GM12865 (cell line): ENCODE measurements at regions not wholly inside any gene's neighbourhood (a gene's known extent, or its start where the extent isn't known, plus 50 kb on each side); places are given as distances from the start of the nearest gene placed in this dataset.
"Not testable (repeated sequence)": the region's sequence is repeated elsewhere in the genome, so short reads cannot be mapped to it uniquely, and the experiment has no call there.

Experiments used
- DNase-seq: peaks from one replicate; pipeline ENCODE4 v3.0.0; 2010; ENCODE audit warnings: low read depth
- H3K4me3 ChIP-seq: 2 replicates; pipeline ENCODE4 v1.5.1; 2011; ENCODE audit warnings: mild to moderate bottlenecking, low read depth, low read length, control low read depth
- TF ChIP-seq, protein P1 (sequence below): IDR thresholded peaks from 2 replicates; pipeline ENCODE4 v1.5.1; 2011; ENCODE audit warnings: low read length, control low read depth, low read depth, inconsistent platforms; ENCODE audit not compliant: insufficient read depth; ENCODE audit errors: missing control alignments

DNA sequence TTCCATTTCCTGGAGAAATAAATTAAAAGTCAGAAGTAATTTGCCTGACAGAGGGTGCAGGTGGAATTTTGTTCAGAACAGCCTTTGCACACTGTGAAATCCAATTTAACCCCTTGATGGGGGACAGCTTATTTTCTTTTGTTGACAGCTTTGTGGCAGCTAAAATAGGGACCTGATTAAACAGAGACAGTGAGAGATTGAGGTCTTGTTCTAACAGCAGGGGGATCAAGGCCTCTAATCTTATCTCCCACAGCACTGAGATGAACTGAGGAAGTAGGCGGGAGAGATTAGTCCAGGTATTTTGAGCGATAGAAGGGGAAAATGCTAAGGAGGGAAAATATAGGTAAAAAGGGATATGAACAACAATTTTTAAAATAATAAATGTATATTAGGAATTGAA is 1491.4 kb upstream of the GOT2 start:
- no peak overlapping the region for H3K4me3 ChIP-seq
- DNase-seq, result no peak
- TF ChIP-seq, protein P1, sequence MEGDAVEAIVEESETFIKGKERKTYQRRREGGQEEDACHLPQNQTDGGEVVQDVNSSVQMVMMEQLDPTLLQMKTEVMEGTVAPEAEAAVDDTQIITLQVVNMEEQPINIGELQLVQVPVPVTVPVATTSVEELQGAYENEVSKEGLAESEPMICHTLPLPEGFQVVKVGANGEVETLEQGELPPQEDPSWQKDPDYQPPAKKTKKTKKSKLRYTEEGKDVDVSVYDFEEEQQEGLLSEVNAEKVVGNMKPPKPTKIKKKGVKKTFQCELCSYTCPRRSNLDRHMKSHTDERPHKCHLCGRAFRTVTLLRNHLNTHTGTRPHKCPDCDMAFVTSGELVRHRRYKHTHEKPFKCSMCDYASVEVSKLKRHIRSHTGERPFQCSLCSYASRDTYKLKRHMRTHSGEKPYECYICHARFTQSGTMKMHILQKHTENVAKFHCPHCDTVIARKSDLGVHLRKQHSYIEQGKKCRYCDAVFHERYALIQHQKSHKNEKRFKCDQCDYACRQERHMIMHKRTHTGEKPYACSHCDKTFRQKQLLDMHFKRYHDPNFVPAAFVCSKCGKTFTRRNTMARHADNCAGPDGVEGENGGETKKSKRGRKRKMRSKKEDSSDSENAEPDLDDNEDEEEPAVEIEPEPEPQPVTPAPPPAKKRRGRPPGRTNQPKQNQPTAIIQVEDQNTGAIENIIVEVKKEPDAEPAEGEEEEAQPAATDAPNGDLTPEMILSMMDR, result no peak

DNA sequence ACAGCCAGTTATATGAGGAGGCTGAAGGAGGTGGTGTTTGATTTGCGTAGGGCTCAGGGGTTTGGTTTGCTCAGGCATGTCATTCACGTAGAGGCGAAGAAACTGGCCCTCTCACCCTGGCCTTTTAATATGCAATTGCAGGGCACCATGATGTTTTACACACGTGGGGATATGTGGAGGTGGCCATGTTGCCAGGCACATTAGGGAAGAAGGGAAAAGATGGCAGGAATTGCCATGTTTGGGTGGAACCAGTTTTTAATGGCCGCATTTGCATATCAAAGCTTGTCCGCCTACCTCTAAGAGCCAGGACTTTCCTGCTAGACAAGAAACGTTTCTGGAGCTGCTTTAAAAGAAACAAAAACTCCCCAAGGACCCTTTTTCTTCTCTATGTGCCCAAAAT is 1483.7 kb upstream of the GOT2 start:
- TF ChIP-seq, protein P1, result no peak
- H3K4me3 ChIP-seq, result no peak overlapping the region
- no peak for DNase-seq

DNA sequence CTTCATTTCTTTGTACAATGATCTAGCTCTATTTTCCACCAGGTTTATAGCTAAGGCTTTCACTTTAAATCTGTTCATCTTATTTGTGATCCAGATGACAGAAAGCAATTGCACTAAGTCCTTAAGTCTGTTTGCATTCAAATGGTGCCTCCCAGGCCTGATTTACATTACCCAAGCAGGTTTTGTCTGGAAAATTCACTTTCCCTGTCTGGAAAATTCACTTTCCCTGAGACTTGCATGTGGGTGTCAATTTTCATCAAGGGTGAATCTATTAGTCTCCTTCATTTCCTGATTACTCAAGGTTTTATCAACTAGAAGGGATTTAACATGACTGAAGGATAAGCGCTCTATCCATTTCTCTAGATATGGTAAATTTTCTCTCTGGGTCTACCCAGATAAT is 1480.2 kb upstream of the GOT2 start:
- no peak for DNase-seq
- TF ChIP-seq, protein P1, result no peak
- no peak overlapping the region for H3K4me3 ChIP-seq

DNA sequence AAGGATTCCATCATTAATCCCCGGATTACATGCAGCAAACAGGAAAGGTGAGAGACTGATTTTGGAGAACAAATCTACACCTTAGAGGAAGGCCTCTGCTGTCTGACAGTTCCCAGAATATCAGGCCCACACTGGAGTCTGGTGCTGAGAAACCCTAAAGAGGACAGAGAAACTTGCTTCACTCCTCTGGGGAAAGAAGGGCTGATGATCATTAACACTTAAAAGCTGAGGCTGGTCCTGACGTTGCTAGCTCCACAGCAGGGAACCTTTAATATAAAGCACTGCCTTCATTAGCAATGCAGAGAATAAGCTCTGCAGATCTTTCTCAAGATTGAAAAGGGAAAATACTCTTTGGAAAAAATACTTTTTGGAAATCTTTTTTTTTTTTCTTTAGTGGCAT is 1472.4 kb upstream of the GOT2 start:
- TF ChIP-seq, protein P1, result no peak
- H3K4me3 ChIP-seq, result no peak overlapping the region
- no peak for DNase-seq

DNA sequence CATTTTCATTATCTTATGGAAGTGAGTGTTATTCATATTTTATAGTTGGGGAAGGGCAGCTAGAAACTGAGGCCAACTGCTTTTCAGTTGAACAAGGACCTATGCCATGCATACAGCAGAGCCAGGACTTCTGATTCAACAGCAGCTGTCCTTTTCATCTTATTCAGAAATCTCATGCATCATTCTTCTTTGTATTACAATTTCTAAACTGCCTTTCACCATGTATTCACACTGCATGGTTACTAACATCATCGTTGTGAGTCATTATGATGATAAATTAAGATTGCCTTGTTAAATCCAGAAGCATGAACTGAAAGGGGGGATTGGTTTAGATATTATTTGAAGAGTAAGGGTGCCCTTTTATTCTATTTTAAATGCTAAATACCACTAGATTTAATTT is 1470.1 kb upstream of the GOT2 start:
- DNase-seq, result no peak

DNA sequence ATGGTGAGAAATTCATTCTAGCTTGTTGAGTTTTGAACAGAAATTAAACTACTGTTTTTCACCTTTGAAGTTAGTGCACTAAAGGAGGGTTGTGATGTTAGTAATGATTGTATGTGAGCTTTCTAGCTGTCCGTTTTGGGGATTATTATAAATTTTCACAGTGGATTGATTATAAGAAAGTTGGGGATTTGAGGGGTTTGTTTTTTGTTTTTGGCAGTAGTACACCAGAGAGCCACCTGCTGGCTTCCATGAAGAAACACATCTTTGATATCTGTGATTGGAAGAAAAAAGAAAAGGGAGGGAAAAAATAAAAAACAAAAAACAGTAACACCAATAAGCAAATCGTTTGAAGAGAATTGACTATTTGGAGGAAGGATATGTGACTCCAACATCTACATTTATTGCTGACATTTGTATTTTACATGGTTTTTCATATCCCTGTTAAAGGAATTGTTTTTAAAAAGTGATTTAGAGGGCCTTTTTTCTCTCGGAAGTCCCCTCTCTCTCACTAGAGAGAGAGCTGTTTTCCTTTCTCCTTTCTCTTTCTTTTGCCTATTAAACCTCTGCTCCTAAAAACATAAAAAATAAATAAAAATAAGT is 1469.5 kb upstream of the GOT2 start:
- no peak for DNase-seq
- no peak overlapping the region for H3K4me3 ChIP-seq
- TF ChIP-seq, protein P1, result no peak

More for the DNA sequence above, 1470.1 kb upstream of the GOT2 start:
- TF ChIP-seq, protein P1, result no peak
- no peak overlapping the region for H3K4me3 ChIP-seq

DNA sequence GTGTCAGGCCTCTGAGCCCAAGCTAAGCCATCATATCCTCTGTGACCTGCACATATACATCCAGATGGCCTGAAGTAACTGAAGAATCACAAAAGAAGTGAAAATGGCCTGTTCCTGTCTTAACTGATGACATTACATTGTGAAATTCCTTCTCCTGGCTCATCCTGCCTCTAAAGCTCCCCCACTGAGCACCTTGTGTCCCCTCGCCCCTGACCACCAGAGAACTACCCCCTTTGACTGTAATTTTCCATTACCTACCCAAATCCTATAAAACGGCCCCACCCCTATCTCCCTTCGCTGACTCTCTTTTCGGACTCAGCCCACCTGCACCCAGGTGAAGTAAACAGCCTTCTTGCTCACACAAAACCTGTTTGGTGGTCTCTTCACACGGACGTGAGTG is 1466.6 kb upstream of the GOT2 start:
- not testable (repeated sequence) for DNase-seq, H3K4me3 ChIP-seq

DNA sequence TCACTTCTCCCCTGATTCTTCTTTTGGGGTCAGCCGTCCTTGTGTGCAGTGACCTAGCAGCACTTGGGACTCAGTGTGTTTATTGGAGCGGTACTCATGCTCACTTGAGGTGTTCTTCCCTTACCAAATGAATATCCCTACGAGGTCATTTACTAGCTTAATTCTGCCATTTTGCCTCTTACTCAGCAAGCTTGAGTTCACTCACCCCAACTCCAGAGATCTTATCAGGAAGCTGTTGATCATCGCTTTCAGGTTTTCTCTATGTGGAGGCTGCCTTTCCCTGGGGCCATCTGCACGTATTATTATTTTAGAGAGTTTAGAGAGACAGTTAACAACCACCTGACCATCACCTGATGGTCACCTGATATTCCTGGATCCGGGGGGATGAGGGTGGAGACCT is 1466.0 kb upstream of the GOT2 start:
- no peak overlapping the region for H3K4me3 ChIP-seq
- no peak for DNase-seq
- TF ChIP-seq, protein P1, result no peak
